Keratinocyte (primary cell): ENCODE measurements at regions not wholly inside any gene's neighbourhood (a gene's known extent, or its start where the extent isn't known, plus 50 kb on each side); places are given as distances from the start of the nearest gene placed in this dataset.
A peak's percentile ranks its signal among the peaks of the same experiment; 100 is the strongest.

Experiments
- DNase-seq: peaks from one replicate; pipeline ENCODE4 v3.0.0-alpha.2; 2011; ENCODE audit warnings: low read depth, missing footprints, low spot score
- FAIRE-seq: peaks from 2 replicates; lab custom pipeline; 2011; peaks lifted over from hg19 to GRCh38; lab: Jason Lieb, UNC
- H2AFZ ChIP-seq: 2 replicates; pipeline ENCODE4 v1.6.0; 2012; ENCODE audit warnings: low read length, control low read depth, inconsistent platforms; ENCODE audit not compliant: control insufficient read depth
- H3K27ac ChIP-seq: 2 replicates; pipeline ENCODE4 v1.5.1; 2011; ENCODE audit warnings: low read length; ENCODE audit not compliant: control insufficient read depth, insufficient read depth
- H3K27me3 ChIP-seq: 3 replicates; pipeline ENCODE4 v1.6.0; 2011; ENCODE audit warnings: low read length; ENCODE audit not compliant: control insufficient read depth, insufficient read depth; ENCODE audit errors: extremely low read depth
- H3K36me3 ChIP-seq, 2 experiments: 2 replicates in 1 of 2; 3 replicates in 1 of 2; pipeline ENCODE4 v1.5.1; 2011; ENCODE audit warnings: low read length in 2 of 2, mild to moderate bottlenecking in 1 of 2; ENCODE audit not compliant: control insufficient read depth in 2 of 2, insufficient read depth in 2 of 2; ENCODE audit errors: extremely low read depth in 1 of 2
- H3K4me1 ChIP-seq: 3 replicates; pipeline ENCODE4 v1.5.1; 2011; ENCODE audit warnings: low read length; ENCODE audit not compliant: control insufficient read depth, insufficient read depth; ENCODE audit errors: extremely low read depth
- H3K4me2 ChIP-seq: 3 replicates; pipeline ENCODE4 v1.6.0; 2011; ENCODE audit warnings: low read depth, low read length; ENCODE audit not compliant: control insufficient read depth, insufficient read depth; ENCODE audit errors: extremely low read depth
- H3K4me3 ChIP-seq, 3 experiments: fragments of 200-600 bp in 1 of 3; sonication (generic) in 1 of 3; 2 replicates in 2 of 3; 3 replicates in 1 of 3; pipeline ENCODE4 v1.5.1; 2011 to 2016; ENCODE audit warnings: low read length in 3 of 3, mild to moderate bottlenecking in 3 of 3, control low read depth in 2 of 3, inconsistent platforms in 1 of 3, low read depth in 1 of 3, mixed read lengths in 1 of 3, mixed run types in 1 of 3, moderate library complexity in 1 of 3; ENCODE audit not compliant: control insufficient read depth in 2 of 3, insufficient read depth in 2 of 3; ENCODE audit errors: extremely low read depth in 1 of 3
- H3K79me2 ChIP-seq: 2 replicates; pipeline ENCODE4 v1.6.0; 2012; ENCODE audit warnings: low read length; ENCODE audit not compliant: control insufficient read depth, insufficient read depth
- H3K9ac ChIP-seq: 3 replicates; pipeline ENCODE4 v1.6.0; 2011; ENCODE audit warnings: low read length; ENCODE audit not compliant: control insufficient read depth, insufficient read depth; ENCODE audit errors: extremely low read depth
- H3K9me1 ChIP-seq: 3 replicates; pipeline ENCODE4 v1.6.0; 2011; ENCODE audit warnings: low read length; ENCODE audit not compliant: control insufficient read depth, insufficient read depth; ENCODE audit errors: extremely low read depth
- H3K9me3 ChIP-seq: 2 replicates; pipeline ENCODE4 v1.5.1; 2012; ENCODE audit warnings: low read depth, low read length; ENCODE audit not compliant: control insufficient read depth
- H4K20me1 ChIP-seq: 3 replicates; pipeline ENCODE4 v1.6.0; 2011; ENCODE audit warnings: low read length; ENCODE audit not compliant: control insufficient read depth, insufficient read depth; ENCODE audit errors: extremely low read depth
- EZH2 ChIP-seq: IDR thresholded peaks from one replicate; pipeline ENCODE4 v1.6.1; 2012; ENCODE audit warnings: inconsistent platforms, mild to moderate bottlenecking, low read length, moderate library complexity
- dilution Hi-C: fragments of 300-500 bp; cut with MboI; formaldehyde crosslinking; loops from one replicate; pipeline ENCODE4 v1.7.0; 2020; ENCODE audit warnings: low sequenced_read_pairs; ENCODE audit not compliant: extremely low pct_ligation_motif_present
- TF ChIP-seq, protein P1 (sequence below), 3 experiments: IDR thresholded peaks in 1 of 3; conservative IDR thresholded peaks in 1 of 3; optimal IDR thresholded peaks in 1 of 3; 2 replicates in 2 of 3; 3 replicates in 1 of 3; pipeline versions ENCODE3 to v1.5.1; 2011; ENCODE audit warnings: low read length in 3 of 3, mild to moderate bottlenecking in 3 of 3, moderate library complexity in 2 of 3, control low read depth in 1 of 3, inconsistent platforms in 1 of 3; ENCODE audit not compliant: insufficient read depth in 2 of 3; ENCODE audit errors: extremely low read depth in 1 of 3

DNA sequence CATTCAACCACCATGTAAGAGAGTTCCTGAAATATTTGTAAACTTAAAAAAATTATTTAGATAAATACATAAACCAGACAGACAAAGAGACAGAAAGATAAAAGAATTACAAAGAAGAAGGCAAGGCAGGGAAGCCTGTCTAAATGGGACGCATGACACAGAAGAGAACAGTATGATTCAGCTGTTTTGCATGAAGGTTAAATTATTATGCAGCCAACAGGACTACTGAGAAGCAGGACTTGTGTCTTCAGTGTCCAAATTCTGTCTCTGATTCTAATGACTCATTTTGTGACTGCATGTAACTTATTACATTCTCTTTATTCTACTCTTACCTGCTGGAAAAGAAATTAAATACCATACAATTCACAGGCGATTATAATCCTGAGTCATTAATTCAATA lies 340.4 kb upstream of the KCNMB2 start:
- FAIRE-seq (peak; percentile 73), DNase-seq (peak; percentile 28)
- no peaks in the 10 kb centered on the region for H3K36me3 ChIP-seq
- no peak for TF ChIP-seq EZH2
- TF ChIP-seq, protein P1, sequence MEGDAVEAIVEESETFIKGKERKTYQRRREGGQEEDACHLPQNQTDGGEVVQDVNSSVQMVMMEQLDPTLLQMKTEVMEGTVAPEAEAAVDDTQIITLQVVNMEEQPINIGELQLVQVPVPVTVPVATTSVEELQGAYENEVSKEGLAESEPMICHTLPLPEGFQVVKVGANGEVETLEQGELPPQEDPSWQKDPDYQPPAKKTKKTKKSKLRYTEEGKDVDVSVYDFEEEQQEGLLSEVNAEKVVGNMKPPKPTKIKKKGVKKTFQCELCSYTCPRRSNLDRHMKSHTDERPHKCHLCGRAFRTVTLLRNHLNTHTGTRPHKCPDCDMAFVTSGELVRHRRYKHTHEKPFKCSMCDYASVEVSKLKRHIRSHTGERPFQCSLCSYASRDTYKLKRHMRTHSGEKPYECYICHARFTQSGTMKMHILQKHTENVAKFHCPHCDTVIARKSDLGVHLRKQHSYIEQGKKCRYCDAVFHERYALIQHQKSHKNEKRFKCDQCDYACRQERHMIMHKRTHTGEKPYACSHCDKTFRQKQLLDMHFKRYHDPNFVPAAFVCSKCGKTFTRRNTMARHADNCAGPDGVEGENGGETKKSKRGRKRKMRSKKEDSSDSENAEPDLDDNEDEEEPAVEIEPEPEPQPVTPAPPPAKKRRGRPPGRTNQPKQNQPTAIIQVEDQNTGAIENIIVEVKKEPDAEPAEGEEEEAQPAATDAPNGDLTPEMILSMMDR (optimal IDR thresholded peaks at IDR 0.05 in 1 of 3, IDR thresholded peaks at IDR 0.05 in 1 of 3, conservative IDR thresholded peaks at IDR 0.05 in 1 of 3; ENCODE audit: extremely low read depth in 1 of 3, insufficient read depth in 2 of 3, low read length in 3 of 3), result no peak
- no peak overlapping the region for H3K9ac ChIP-seq
- H3K9me1 ChIP-seq, result no peaks in the 10 kb centered on the region
- H4K20me1 ChIP-seq, result no peaks in the 10 kb centered on the region
- H3K4me2 ChIP-seq, result no peak overlapping the region
- H2AFZ ChIP-seq, result no peak overlapping the region
- H3K79me2 ChIP-seq, result no peaks in the 10 kb centered on the region
- no peak overlapping the region for H3K4me3 ChIP-seq
- H3K9me3 ChIP-seq, result no peaks in the 10 kb centered on the region
- no peak overlapping the region for H3K27ac ChIP-seq
- dilution Hi-C loops, result no loop called here
- H3K27me3 ChIP-seq, result no peaks in the 10 kb centered on the region
- H3K4me1 ChIP-seq, result peaks cover 6% of the 10 kb centered on the region

DNA sequence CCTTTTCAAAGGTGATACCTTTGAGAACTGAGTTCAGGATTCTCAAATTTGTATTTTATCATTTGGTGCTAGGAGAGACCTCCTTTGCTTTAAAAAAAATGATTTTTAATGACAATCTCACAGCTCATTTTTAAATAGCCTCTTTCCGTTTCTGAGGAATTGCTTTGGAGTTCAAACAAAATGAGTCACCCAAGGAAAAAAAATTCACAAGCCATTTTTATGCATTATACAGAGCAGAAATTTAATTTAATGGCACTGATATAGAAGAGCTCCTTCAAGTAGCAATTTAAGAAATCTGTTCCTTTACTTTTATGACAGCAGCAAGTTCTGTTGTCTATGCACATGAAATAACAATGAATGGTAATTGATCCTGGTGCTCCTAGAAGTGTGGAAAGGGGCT lies 337.9 kb upstream of the KCNMB2 start:
- Histone ChIP-seq H3K9ac (no peak overlapping the region), H3K9me1 (no peaks in the 10 kb centered on the region), H2AFZ (no peak overlapping the region), H3K36me3 (no peaks in the 10 kb centered on the region), H3K4me3 (no peak overlapping the region), H3K79me2 (no peaks in the 10 kb centered on the region), H3K4me1 (peaks cover 6% of the 10 kb centered on the region), H3K4me2 (no peak overlapping the region), H3K27me3 (no peaks in the 10 kb centered on the region), H3K9me3 (no peaks in the 10 kb centered on the region), H4K20me1 (no peaks in the 10 kb centered on the region), H3K27ac (no peak overlapping the region)
- TF ChIP-seq EZH2, result no peak
- TF ChIP-seq, protein P1 (optimal IDR thresholded peaks at IDR 0.05 in 1 of 3, IDR thresholded peaks at IDR 0.05 in 1 of 3, conservative IDR thresholded peaks at IDR 0.05 in 1 of 3; ENCODE audit: extremely low read depth in 1 of 3, insufficient read depth in 2 of 3, low read length in 3 of 3), result no peak
- dilution Hi-C loops, result no loop called here
- FAIRE-seq, result no peak
- DNase-seq, result no peak
